ENCODE measurements at regions not wholly inside any gene's neighbourhood (a gene's known extent, or its start where the extent isn't known, plus 50 kb on each side); places are given as distances from the start of the nearest gene placed in this dataset.

- H2AFZ ChIP-seq (ENCODE audit: low read length, unreplicated experiment): no peak overlapping the region
- no peaks in the 10 kb centered on the region for H3K79me2 ChIP-seq (ENCODE audit: control insufficient read depth, insufficient read depth, low read length, unreplicated experiment)
- no peaks in the 10 kb centered on the region for H3K36me3 ChIP-seq (ENCODE audit: insufficient read depth, low read length)
- no peak overlapping the region for H3K27ac ChIP-seq (ENCODE audit: low read depth, low read length)
- no peak overlapping the region for H3K4me3 ChIP-seq (ENCODE audit: low read depth, low read length)
- peaks cover 45% of the 10 kb centered on the region for H3K27me3 ChIP-seq (ENCODE audit: insufficient read depth, low read length)
- no peaks in the 10 kb centered on the region for H3K4me1 ChIP-seq (ENCODE audit: control insufficient read depth, insufficient read depth, low read length, unreplicated experiment)
Observed at GRCh38 chr4:145427991-145428390, 53.7 kb upstream of the SMAD1 start.

- H3K79me2 ChIP-seq (ENCODE audit: control insufficient read depth, insufficient read depth, low read length, unreplicated experiment): no peaks in the 10 kb centered on the region
- H3K36me3 ChIP-seq (ENCODE audit: insufficient read depth, low read length): no peaks in the 10 kb centered on the region
- H3K27ac ChIP-seq (ENCODE audit: low read depth, low read length): no peak overlapping the region
- peaks cover 39% of the 10 kb centered on the region for H3K27me3 ChIP-seq (ENCODE audit: insufficient read depth, low read length)
- no peak overlapping the region for H2AFZ ChIP-seq (ENCODE audit: low read length, unreplicated experiment)
- H3K4me1 ChIP-seq (ENCODE audit: control insufficient read depth, insufficient read depth, low read length, unreplicated experiment): no peaks in the 10 kb centered on the region
- H3K4me3 ChIP-seq (ENCODE audit: low read depth, low read length): no peak overlapping the region
Observed at GRCh38 chr4:145427221-145427620, 54.4 kb upstream of the SMAD1 start.

GRCh38 chr4:145423017-145423708 is 58.5 kb upstream of the SMAD1 start:
- H3K4me3 ChIP-seq (ENCODE audit: low read depth, low read length): no peak overlapping the region
- H3K36me3 ChIP-seq (ENCODE audit: insufficient read depth, low read length): no peaks in the 10 kb centered on the region
- no peaks in the 10 kb centered on the region for H3K79me2 ChIP-seq (ENCODE audit: control insufficient read depth, insufficient read depth, low read length, unreplicated experiment)
- H3K27ac ChIP-seq (ENCODE audit: low read depth, low read length): no peak overlapping the region
- no peak overlapping the region for H2AFZ ChIP-seq (ENCODE audit: low read length, unreplicated experiment)
- H3K4me1 ChIP-seq (ENCODE audit: control insufficient read depth, insufficient read depth, low read length, unreplicated experiment): no peaks in the 10 kb centered on the region
- H3K27me3 ChIP-seq (ENCODE audit: insufficient read depth, low read length): peaks cover 11% of the 10 kb centered on the region

- no peak overlapping the region for H3K27ac ChIP-seq (ENCODE audit: low read depth, low read length)
Observed at GRCh38 chr4:145420595-145421214, 60.9 kb upstream of the SMAD1 start.

GRCh38 chr4:145418739-145419138 is 62.9 kb upstream of the SMAD1 start:
- Histone ChIP-seq H3K27me3 (ENCODE audit: insufficient read depth, low read length) (peaks cover 19% of the 10 kb centered on the region), H3K4me3 (ENCODE audit: low read depth, low read length) (no peak overlapping the region), H3K79me2 (ENCODE audit: control insufficient read depth, insufficient read depth, low read length, unreplicated experiment) (no peaks in the 10 kb centered on the region), H3K27ac (ENCODE audit: low read depth, low read length) (no peak overlapping the region), H2AFZ (ENCODE audit: low read length, unreplicated experiment) (no peak overlapping the region), H3K36me3 (ENCODE audit: insufficient read depth, low read length) (no peaks in the 10 kb centered on the region), H3K4me1 (ENCODE audit: control insufficient read depth, insufficient read depth, low read length, unreplicated experiment) (no peaks in the 10 kb centered on the region)

More at GRCh38 chr4:145420595-145421214, 60.9 kb upstream of the SMAD1 start:
- H3K79me2 ChIP-seq (ENCODE audit: control insufficient read depth, insufficient read depth, low read length, unreplicated experiment): no peaks in the 10 kb centered on the region
- H3K27me3 ChIP-seq (ENCODE audit: insufficient read depth, low read length): peaks cover 3% of the 10 kb centered on the region; the same call in 1 of the 2 replicates
- no peaks in the 10 kb centered on the region for H3K36me3 ChIP-seq (ENCODE audit: insufficient read depth, low read length)
- no peak overlapping the region for H3K4me3 ChIP-seq (ENCODE audit: low read depth, low read length)
- no peaks in the 10 kb centered on the region for H3K4me1 ChIP-seq (ENCODE audit: control insufficient read depth, insufficient read depth, low read length, unreplicated experiment)
- no peak overlapping the region for H2AFZ ChIP-seq (ENCODE audit: low read length, unreplicated experiment)

- no peaks in the 10 kb centered on the region for H3K36me3 ChIP-seq (ENCODE audit: insufficient read depth, low read length)
- H3K4me1 ChIP-seq (ENCODE audit: control insufficient read depth, insufficient read depth, low read length, unreplicated experiment): no peaks in the 10 kb centered on the region
- H3K4me3 ChIP-seq (ENCODE audit: low read depth, low read length): no peak overlapping the region
- H3K27ac ChIP-seq (ENCODE audit: low read depth, low read length): no peak overlapping the region
- peaks cover 26% of the 10 kb centered on the region for H3K27me3 ChIP-seq (ENCODE audit: insufficient read depth, low read length)
- no peak overlapping the region for H2AFZ ChIP-seq (ENCODE audit: low read length, unreplicated experiment)
- H3K79me2 ChIP-seq (ENCODE audit: control insufficient read depth, insufficient read depth, low read length, unreplicated experiment): no peaks in the 10 kb centered on the region
Observed at GRCh38 chr4:145417348-145418130, 64.1 kb upstream of the SMAD1 start.

GRCh38 chr4:145414841-145415240 is 66.8 kb upstream of the SMAD1 start:
- Histone ChIP-seq H3K36me3 (ENCODE audit: insufficient read depth, low read length) (no peaks in the 10 kb centered on the region), H3K4me1 (ENCODE audit: control insufficient read depth, insufficient read depth, low read length, unreplicated experiment) (no peaks in the 10 kb centered on the region), H3K4me3 (ENCODE audit: low read depth, low read length) (no peak overlapping the region), H3K79me2 (ENCODE audit: control insufficient read depth, insufficient read depth, low read length, unreplicated experiment) (no peaks in the 10 kb centered on the region), H3K27ac (ENCODE audit: low read depth, low read length) (no peak overlapping the region), H3K27me3 (ENCODE audit: insufficient read depth, low read length) (peaks cover 26% of the 10 kb centered on the region), H2AFZ (ENCODE audit: low read length, unreplicated experiment) (no peak overlapping the region)

- H3K36me3 ChIP-seq (ENCODE audit: insufficient read depth, low read length): no peaks in the 10 kb centered on the region
- no peaks in the 10 kb centered on the region for H3K4me1 ChIP-seq (ENCODE audit: control insufficient read depth, insufficient read depth, low read length, unreplicated experiment)
- no peak overlapping the region for H3K27ac ChIP-seq (ENCODE audit: low read depth, low read length)
- no peak overlapping the region for H3K4me3 ChIP-seq (ENCODE audit: low read depth, low read length)
- H2AFZ ChIP-seq (ENCODE audit: low read length, unreplicated experiment): no peak overlapping the region
- H3K27me3 ChIP-seq (ENCODE audit: insufficient read depth, low read length): peaks cover 26% of the 10 kb centered on the region
- H3K79me2 ChIP-seq (ENCODE audit: control insufficient read depth, insufficient read depth, low read length, unreplicated experiment): no peaks in the 10 kb centered on the region
Observed at GRCh38 chr4:145414226-145414625, 67.4 kb upstream of the SMAD1 start.

- Histone ChIP-seq H2AFZ (ENCODE audit: low read length, unreplicated experiment) (no peak overlapping the region), H3K4me3 (ENCODE audit: low read depth, low read length) (no peak overlapping the region), H3K27me3 (ENCODE audit: insufficient read depth, low read length) (no peaks in the 10 kb centered on the region), H3K4me1 (ENCODE audit: control insufficient read depth, insufficient read depth, low read length, unreplicated experiment) (no peaks in the 10 kb centered on the region), H3K27ac (ENCODE audit: low read depth, low read length) (no peak overlapping the region), H3K79me2 (ENCODE audit: control insufficient read depth, insufficient read depth, low read length, unreplicated experiment) (no peaks in the 10 kb centered on the region), H3K36me3 (ENCODE audit: insufficient read depth, low read length) (no peaks in the 10 kb centered on the region)
Observed at GRCh38 chr4:145406970-145407369, 74.7 kb upstream of the SMAD1 start.

GRCh38 chr4:145404761-145405160 is 76.9 kb upstream of the SMAD1 start:
- Histone ChIP-seq H3K4me3 (ENCODE audit: low read depth, low read length) (no peak overlapping the region), H3K27ac (ENCODE audit: low read depth, low read length) (no peak overlapping the region), H3K79me2 (ENCODE audit: control insufficient read depth, insufficient read depth, low read length, unreplicated experiment) (no peaks in the 10 kb centered on the region), H3K36me3 (ENCODE audit: insufficient read depth, low read length) (no peaks in the 10 kb centered on the region), H3K27me3 (ENCODE audit: insufficient read depth, low read length) (no peaks in the 10 kb centered on the region), H2AFZ (ENCODE audit: low read length, unreplicated experiment) (no peak overlapping the region), H3K4me1 (ENCODE audit: control insufficient read depth, insufficient read depth, low read length, unreplicated experiment) (no peaks in the 10 kb centered on the region)

All from ACC112 (cell line).